Chondrocyte (in vitro differentiated cells): ENCODE measurements at regions not wholly inside any gene's neighbourhood (a gene's known extent, or its start where the extent isn't known, plus 50 kb on each side); places are given as distances from the start of the nearest gene placed in this dataset.
"Not testable (repeated sequence)": the region's sequence is repeated elsewhere in the genome, so short reads cannot be mapped to it uniquely, and the experiment has no call there.

Experiments used
- DNase-seq: peaks from one replicate; pipeline ENCODE4 v3.0.0; 2021; ENCODE audit warnings: mixed read lengths, low spot score
- H3K27ac Mint-ChIP-seq: one replicate; pipeline ENCODE4 v1.8.0; 2021; ENCODE audit warnings: mild to moderate bottlenecking, moderate library complexity, mixed read lengths; ENCODE audit not compliant: unreplicated experiment
- H3K27me3 Mint-ChIP-seq: 2 replicates; pipeline ENCODE4 v1.8.0; 2021; ENCODE audit warnings: low read depth, mixed read lengths
- H3K36me3 Mint-ChIP-seq: 2 replicates; pipeline ENCODE4 v1.8.0; 2021; ENCODE audit warnings: low read depth, mixed read lengths
- H3K4me1 Mint-ChIP-seq: 2 replicates; pipeline ENCODE4 v1.8.0; 2021; ENCODE audit warnings: low read depth, mild to moderate bottlenecking, mixed read lengths
- H3K4me3 Mint-ChIP-seq: one replicate; pipeline ENCODE4 v1.8.0; 2021; ENCODE audit warnings: mild to moderate bottlenecking, moderate library complexity, mixed read lengths; ENCODE audit not compliant: unreplicated experiment
- H3K9me3 Mint-ChIP-seq: 2 replicates; pipeline ENCODE4 v1.8.0; 2021; ENCODE audit warnings: low read depth, mixed read lengths
- CTCF ChIP-seq: fragments of 200-600 bp; sonication (generic); IDR thresholded peaks from 2 replicates; pipeline ENCODE4 v1.5.0; 2021; ENCODE audit warnings: antibody characterized with exemption, mild to moderate bottlenecking, moderate library complexity

- no peak for DNase-seq
- H3K27ac Mint-ChIP-seq = no peak overlapping the region
- H3K4me1 Mint-ChIP-seq = peaks cover 6% of the 10 kb centered on the region
- no peak for TF ChIP-seq CTCF
- peaks cover 1% of the 10 kb centered on the region for H3K36me3 Mint-ChIP-seq
- H3K27me3 Mint-ChIP-seq = peaks cover 9% of the 10 kb centered on the region
- no peak overlapping the region for H3K4me3 Mint-ChIP-seq
- H3K9me3 Mint-ChIP-seq = peaks cover 25% of the 10 kb centered on the region
Observed at GRCh38 chr20:24418731-24419130, 50.7 kb upstream of the SYNDIG1 start.

GRCh38 chr20:24417485-24417884, 51.9 kb upstream of the SYNDIG1 start:
- Mint-ChIP-seq H3K36me3 (peaks cover 1% of the 10 kb centered on the region), H3K27me3 (peaks cover 1% of the 10 kb centered on the region), H3K4me3 (no peak overlapping the region), H3K27ac (no peak overlapping the region), H3K4me1 (peaks cover 6% of the 10 kb centered on the region), H3K9me3 (peaks cover 25% of the 10 kb centered on the region)
- no peak for DNase-seq
- TF ChIP-seq CTCF = no peak

GRCh38 chr20:24415444-24415843, 54.0 kb upstream of the SYNDIG1 start:
- H3K27ac Mint-ChIP-seq, H3K4me3 Mint-ChIP-seq, H3K36me3 Mint-ChIP-seq, H3K27me3 Mint-ChIP-seq, DNase-seq: not testable (repeated sequence)
- Mint-ChIP-seq H3K4me1 (peaks cover 12% of the 10 kb centered on the region), H3K9me3 (peaks cover 25% of the 10 kb centered on the region)

- no peak overlapping the region for H3K27ac Mint-ChIP-seq
- no peak overlapping the region for H3K4me3 Mint-ChIP-seq
- peaks cover 1% of the 10 kb centered on the region for H3K36me3 Mint-ChIP-seq
- peaks cover 16% of the 10 kb centered on the region for H3K4me1 Mint-ChIP-seq
- peaks cover 12% of the 10 kb centered on the region for H3K27me3 Mint-ChIP-seq
- TF ChIP-seq CTCF = no peak
- peaks cover 25% of the 10 kb centered on the region for H3K9me3 Mint-ChIP-seq
- DNase-seq = no peak
Observed at GRCh38 chr20:24411834-24412216, 57.6 kb upstream of the SYNDIG1 start.

DNA sequence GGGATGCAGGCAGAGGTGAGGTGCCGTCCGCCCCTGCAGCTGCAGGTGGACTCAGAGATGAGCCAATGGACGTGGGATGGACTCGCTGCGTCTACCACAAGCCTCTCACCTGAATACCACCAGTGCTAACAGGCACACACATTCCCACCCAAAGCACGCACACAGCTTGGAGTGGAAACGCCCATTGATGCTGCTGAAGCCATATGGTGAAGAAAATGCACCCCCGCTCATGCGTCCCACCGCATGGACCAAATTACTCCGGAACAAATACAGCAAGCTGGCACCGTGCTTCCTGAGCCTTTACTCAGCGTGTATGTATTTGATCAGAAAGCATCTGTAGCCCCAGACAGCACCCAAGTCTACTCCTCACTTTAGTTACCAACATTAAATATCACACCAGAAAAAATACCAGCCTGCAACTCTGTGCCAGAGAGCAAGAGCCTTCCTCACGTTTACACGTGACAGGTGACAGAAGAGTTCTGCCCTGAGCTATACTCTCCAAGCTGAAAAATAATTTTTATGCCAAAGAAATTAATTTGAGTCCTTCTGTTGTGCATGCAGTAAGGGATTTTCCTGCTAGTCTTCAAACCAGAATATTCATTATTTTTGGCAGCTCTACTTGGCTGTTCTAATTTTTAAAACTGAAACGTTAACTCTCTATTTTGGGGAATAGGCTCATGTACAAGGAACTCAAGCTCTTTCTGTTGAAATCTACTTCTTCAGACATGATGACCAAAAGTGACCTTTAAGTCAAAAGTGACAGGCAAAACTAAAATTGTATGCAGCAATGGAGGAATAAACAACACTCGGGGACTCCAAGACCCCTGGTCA, 58.2 kb upstream of the SYNDIG1 start:
- H3K4me3 Mint-ChIP-seq = no peak overlapping the region

More for the DNA sequence above, 58.2 kb upstream of the SYNDIG1 start:
- H3K27ac Mint-ChIP-seq = no peak overlapping the region
- peaks cover 22% of the 10 kb centered on the region for H3K4me1 Mint-ChIP-seq
- H3K36me3 Mint-ChIP-seq = peaks cover 1% of the 10 kb centered on the region
- no peak for DNase-seq
- no peak for TF ChIP-seq CTCF
- H3K9me3 Mint-ChIP-seq = peaks cover 19% of the 10 kb centered on the region
- peaks cover 12% of the 10 kb centered on the region for H3K27me3 Mint-ChIP-seq
